ENCODE measurements at regions not wholly inside any gene's neighbourhood (a gene's known extent, or its start where the extent isn't known, plus 50 kb on each side); places are given as distances from the start of the nearest gene placed in this dataset.

DNA sequence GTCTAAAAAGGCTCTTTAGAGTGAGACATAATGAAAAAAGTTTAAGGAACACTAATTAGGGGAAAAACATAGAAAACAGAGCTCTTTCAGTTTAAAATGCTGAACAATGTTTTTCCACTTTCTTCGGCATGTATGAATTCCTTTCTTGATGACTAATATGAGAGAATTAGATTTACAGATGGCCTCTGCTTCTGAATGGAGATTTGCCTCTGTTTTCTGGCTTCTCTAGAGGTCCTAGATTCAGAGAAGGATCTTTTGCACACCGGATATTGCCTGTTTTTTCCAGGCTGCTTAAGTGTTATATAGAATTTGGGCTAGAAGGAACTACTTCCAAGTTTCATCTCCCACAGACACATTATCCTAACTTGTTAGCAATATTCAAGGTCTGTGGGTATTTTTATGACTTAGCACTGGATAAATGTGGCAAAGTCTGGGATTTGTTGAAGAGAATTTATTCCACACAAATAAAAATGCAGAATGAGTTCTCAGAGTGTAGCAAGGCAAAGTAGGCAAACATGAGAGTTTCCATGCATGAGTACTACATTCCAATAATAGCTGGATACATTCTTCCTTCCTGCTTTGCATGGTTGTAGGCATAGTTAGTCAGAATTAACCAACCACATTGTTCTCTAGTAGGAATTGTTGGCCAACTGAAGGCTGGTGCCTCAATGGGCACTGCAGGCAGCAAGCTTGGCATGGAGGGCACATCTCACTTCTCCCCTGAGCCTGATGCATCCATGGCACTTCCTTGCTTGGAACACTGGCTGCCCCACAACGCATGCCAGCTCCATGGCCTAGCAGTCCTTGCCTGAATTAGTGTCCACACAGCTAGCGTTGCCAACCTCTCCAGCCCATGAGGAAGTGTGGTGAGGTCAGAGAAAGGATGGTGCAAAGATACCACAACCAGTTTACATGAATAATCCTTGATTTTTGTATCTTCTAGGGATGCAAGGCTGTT, 224.2 kb downstream of the CLIC5 start:
- no peaks in the 10 kb centered on the region for H3K4me1 ChIP-seq
- 65 to 68% methylated on average over 4 of the region's 4 CpGs for WGBS, 2 donors
- ATAC-seq (no peak), DNase-seq (no peak), FAIRE-seq (no peak)
- no peak overlapping the region for H3K27ac ChIP-seq
- no peaks in the 10 kb centered on the region for H3K27me3 ChIP-seq
- H3K4me3 ChIP-seq, result no peak overlapping the region
- TF ChIP-seq, protein P1, sequence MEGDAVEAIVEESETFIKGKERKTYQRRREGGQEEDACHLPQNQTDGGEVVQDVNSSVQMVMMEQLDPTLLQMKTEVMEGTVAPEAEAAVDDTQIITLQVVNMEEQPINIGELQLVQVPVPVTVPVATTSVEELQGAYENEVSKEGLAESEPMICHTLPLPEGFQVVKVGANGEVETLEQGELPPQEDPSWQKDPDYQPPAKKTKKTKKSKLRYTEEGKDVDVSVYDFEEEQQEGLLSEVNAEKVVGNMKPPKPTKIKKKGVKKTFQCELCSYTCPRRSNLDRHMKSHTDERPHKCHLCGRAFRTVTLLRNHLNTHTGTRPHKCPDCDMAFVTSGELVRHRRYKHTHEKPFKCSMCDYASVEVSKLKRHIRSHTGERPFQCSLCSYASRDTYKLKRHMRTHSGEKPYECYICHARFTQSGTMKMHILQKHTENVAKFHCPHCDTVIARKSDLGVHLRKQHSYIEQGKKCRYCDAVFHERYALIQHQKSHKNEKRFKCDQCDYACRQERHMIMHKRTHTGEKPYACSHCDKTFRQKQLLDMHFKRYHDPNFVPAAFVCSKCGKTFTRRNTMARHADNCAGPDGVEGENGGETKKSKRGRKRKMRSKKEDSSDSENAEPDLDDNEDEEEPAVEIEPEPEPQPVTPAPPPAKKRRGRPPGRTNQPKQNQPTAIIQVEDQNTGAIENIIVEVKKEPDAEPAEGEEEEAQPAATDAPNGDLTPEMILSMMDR (IDR thresholded peaks at IDR 0.05), result no peak
- H3K9me3 ChIP-seq, result no peaks in the 10 kb centered on the region
- intact Hi-C loops (cut with DNase I), result no loop called here
- no peaks in the 10 kb centered on the region for H3K36me3 ChIP-seq

DNA sequence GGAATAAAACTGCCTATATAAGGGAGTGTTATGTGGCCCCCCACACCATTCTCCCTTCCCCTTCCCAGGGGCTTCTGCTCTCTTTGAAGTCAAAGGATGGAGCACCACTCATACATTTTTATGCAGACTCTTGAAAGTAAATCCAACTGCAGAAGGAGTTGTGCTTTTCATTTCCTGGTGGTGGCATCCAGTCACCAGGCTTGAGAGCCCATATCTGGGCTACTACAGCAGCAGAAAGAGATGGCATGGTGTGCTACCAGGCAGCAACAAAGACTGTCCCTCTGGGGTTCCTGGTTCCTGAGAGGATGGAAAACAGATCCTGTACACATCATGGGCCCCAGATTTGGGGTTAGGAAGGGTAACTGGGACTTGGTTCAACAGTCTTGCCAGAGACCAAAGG, 226.4 kb downstream of the CLIC5 start:
- no peaks in the 10 kb centered on the region for H3K9me3 ChIP-seq
- no peaks in the 10 kb centered on the region for H3K4me1 ChIP-seq
- FAIRE-seq, result no peak
- no peak overlapping the region for H3K4me3 ChIP-seq
- intact Hi-C loops (cut with DNase I), result no loop called here
- TF ChIP-seq, protein P1 (IDR thresholded peaks at IDR 0.05), result no peak
- H3K36me3 ChIP-seq, result no peaks in the 10 kb centered on the region
- ATAC-seq, result no peak
- H3K27ac ChIP-seq, result no peak overlapping the region
- no peak for DNase-seq
- H3K27me3 ChIP-seq, result no peaks in the 10 kb centered on the region

DNA sequence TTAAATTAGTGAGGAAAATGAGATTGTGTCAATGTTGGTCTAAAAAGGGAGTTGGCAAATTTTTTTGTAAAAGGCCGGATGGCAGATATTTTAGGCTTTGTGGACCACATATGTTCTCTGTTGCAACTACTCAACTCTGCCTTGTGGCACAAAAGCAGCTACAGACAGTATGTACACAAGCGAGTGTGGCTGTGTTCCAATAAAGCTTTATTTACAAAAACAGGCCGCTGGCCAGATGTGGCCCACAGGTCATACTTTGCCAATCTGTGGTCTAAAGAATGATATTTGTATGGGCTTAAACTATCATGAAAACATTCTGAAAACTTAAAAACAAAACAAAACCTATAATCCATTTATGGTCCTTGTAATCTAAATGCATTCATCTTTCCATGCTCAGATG, 228.3 kb downstream of the CLIC5 start:
- Histone ChIP-seq H3K4me3 (no peak overlapping the region), H3K4me1 (no peaks in the 10 kb centered on the region), H3K27me3 (no peaks in the 10 kb centered on the region), H3K36me3 (no peaks in the 10 kb centered on the region), H3K27ac (no peak overlapping the region), H3K9me3 (no peaks in the 10 kb centered on the region)
- 71 to 78% methylated on average over 3 of the region's 3 CpGs for WGBS, 2 donors
- no peak for ATAC-seq
- TF ChIP-seq, protein P1 (IDR thresholded peaks at IDR 0.05), result no peak
- no peak for DNase-seq
- FAIRE-seq, result no peak
- intact Hi-C loops (cut with DNase I), result no loop called here

DNA sequence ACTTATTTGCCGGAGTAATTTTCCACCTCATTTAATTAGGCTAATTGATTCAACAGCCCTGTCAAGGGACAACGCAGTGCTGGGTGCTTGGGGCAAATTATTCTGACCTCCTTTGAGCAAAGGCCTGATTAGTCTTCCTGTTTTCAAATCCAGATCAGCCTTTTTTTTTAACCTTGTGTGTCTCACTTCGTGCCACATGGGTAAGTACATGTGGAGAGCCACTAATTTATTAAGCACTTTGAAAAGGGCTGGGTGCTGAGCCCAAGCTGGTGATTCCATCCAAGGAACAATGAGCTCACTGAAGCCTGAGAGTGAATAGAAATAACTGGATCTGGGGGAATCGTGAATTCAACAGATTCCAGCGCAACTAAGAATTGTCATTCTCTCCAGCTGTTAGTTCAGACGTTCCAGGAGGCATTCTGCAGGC, 229.3 kb downstream of the CLIC5 start:
- H3K27ac ChIP-seq, result no peak overlapping the region
- H3K36me3 ChIP-seq, result no peaks in the 10 kb centered on the region
- no peak overlapping the region for H3K4me3 ChIP-seq
- FAIRE-seq (no peak), DNase-seq (no peak), ATAC-seq (peak in 2 of 4 donors; percentile 65 to 69)
- intact Hi-C loops (cut with DNase I), result no loop called here
- TF ChIP-seq, protein P1 (IDR thresholded peaks at IDR 0.05), result no peak
- no peaks in the 10 kb centered on the region for H3K27me3 ChIP-seq
- H3K9me3 ChIP-seq, result no peaks in the 10 kb centered on the region
- H3K4me1 ChIP-seq, result no peaks in the 10 kb centered on the region
- WGBS, 2 donors, result 69 to 74% methylated on average over 6 of the region's 6 CpGs

DNA sequence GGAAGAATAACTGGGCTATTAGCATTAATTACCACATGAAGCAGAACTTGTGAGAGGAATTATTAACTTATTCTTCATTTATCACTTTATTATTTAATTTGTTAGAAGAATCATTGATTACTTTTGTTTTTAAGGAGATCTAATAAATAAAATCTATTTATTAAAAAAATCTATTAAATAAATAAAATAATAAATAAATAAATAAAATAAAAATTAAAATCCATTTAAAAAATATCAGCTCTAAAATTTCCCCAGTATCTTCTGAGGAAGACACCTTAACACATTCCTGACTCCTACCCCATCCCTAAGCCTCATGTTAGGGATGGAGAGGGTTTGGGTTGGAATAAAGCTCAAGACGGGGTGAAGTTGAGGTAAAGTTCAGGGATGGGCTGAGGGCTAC, 231.4 kb downstream of the CLIC5 start:
- Histone ChIP-seq H3K4me1 (no peaks in the 10 kb centered on the region), H3K4me3 (no peak overlapping the region), H3K9me3 (no peaks in the 10 kb centered on the region), H3K36me3 (no peaks in the 10 kb centered on the region), H3K27ac (no peak overlapping the region), H3K27me3 (no peaks in the 10 kb centered on the region)
- DNase-seq, result no peak
- ATAC-seq, result no peak
- intact Hi-C loops (cut with DNase I), result no loop called here
- TF ChIP-seq, protein P1 (IDR thresholded peaks at IDR 0.05), result no peak
- WGBS, 2 donors, result 85 to 97% methylated on average over 1 of the region's 1 CpG
- no peak for FAIRE-seq

Measured in pancreas (tissue), 10 donors.